Loucy (cell line): ENCODE measurements at regions not wholly inside any gene's neighbourhood (a gene's known extent, or its start where the extent isn't known, plus 50 kb on each side); places are given as distances from the start of the nearest gene placed in this dataset.

Experiments
- H2AFZ ChIP-seq: fragments of 200-600 bp; sonication (generic); 2 replicates; pipeline ENCODE4 v1.6.0; 2016; ENCODE audit warnings: antibody characterized with exemption, mild to moderate bottlenecking, low read length, moderate library complexity
- H3F3A ChIP-seq: fragments of 200-600 bp; 2 replicates; pipeline ENCODE4 v1.6.0; 2016; ENCODE audit warnings: antibody characterized with exemption, low read depth, mild to moderate bottlenecking
- H3K27me3 ChIP-seq: fragments of 200-600 bp; sonication (generic); 2 replicates; pipeline ENCODE4 v1.6.1; 2014; ENCODE audit warnings: low read length, mild to moderate bottlenecking; ENCODE audit not compliant: insufficient read depth, poor library complexity, severe bottlenecking
- H3K36me3 ChIP-seq: fragments of 200-600 bp; sonication (generic); 2 replicates; pipeline ENCODE4 v1.6.1; 2016; ENCODE audit warnings: low read length; ENCODE audit not compliant: insufficient read depth
- H3K4me1 ChIP-seq: fragments of 200-600 bp; sonication (generic); 2 replicates; pipeline ENCODE4 v1.5.1; 2014; ENCODE audit warnings: low read length, mild to moderate bottlenecking; ENCODE audit not compliant: insufficient read depth, poor library complexity, severe bottlenecking
- H3K4me2 ChIP-seq: fragments of 200-600 bp; sonication (generic); 2 replicates; pipeline ENCODE4 v1.6.0; 2014; ENCODE audit warnings: antibody characterized with exemption, low read length, low read depth, mild to moderate bottlenecking; ENCODE audit not compliant: poor library complexity, severe bottlenecking
- H3K4me3 ChIP-seq: fragments of 200-600 bp; sonication (generic); 2 replicates; pipeline ENCODE4 v1.5.1; 2014; ENCODE audit warnings: low read length, mild to moderate bottlenecking, mixed read lengths; ENCODE audit not compliant: poor library complexity, severe bottlenecking
- H3K79me2 ChIP-seq: fragments of 200-600 bp; sonication (generic); 2 replicates; pipeline ENCODE4 v1.6.1; 2014; ENCODE audit warnings: low read length; ENCODE audit not compliant: insufficient read depth
- H3K9ac ChIP-seq: fragments of 200-600 bp; sonication (generic); 2 replicates; pipeline ENCODE4 v1.6.0; 2014; ENCODE audit warnings: mild to moderate bottlenecking, low read depth, low read length, moderate library complexity; ENCODE audit not compliant: poor library complexity, severe bottlenecking
- H3K9me2 ChIP-seq: fragments of 200-600 bp; sonication (generic); replicated peaks from 2 replicates; pipeline ENCODE4 v1.6.1; 2016; ENCODE audit warnings: low read depth, low read length, mixed read lengths
- H3K9me3 ChIP-seq: fragments of 200-600 bp; sonication (generic); 2 replicates; pipeline ENCODE4 v1.6.1; 2014; ENCODE audit warnings: mild to moderate bottlenecking, antibody characterized with exemption, low read length, low read depth; ENCODE audit not compliant: insufficient read depth
- H4K20me1 ChIP-seq: fragments of 200-600 bp; sonication (generic); 2 replicates; pipeline ENCODE4 v1.6.0; 2014; ENCODE audit warnings: antibody characterized with exemption, low read length, mild to moderate bottlenecking; ENCODE audit not compliant: insufficient read depth, poor library complexity, severe bottlenecking
- CTCF ChIP-seq: fragments of 200-600 bp; sonication (generic); conservative IDR thresholded peaks from 2 replicates; pipeline ENCODE4 v1.5.1; 2014; ENCODE audit warnings: mild to moderate bottlenecking, antibody characterized with exemption, low read length
- EZH2phosphoT487 ChIP-seq: fragments of 200-600 bp; IDR thresholded peaks from 2 replicates; pipeline ENCODE4 v1.6.1; 2018; ENCODE audit warnings: antibody characterized with exemption, mild to moderate bottlenecking, moderate library complexity, borderline replicate concordance

DNA sequence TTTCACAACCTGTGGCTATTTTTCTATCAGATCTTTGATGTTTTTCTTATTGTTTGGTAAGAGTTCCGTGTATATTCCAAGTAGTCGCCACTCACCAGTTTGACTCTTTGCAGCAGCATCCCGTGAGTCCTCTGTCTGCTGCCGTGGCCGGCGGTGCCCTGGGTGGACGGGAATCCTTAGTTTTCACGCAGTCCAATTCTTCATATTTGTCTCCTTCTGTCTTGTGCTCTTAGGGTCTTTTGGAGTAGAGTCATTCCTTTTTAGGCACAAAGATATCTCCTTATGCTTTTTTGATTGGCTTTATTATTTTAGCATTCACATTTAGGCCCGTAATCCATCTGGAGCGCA lies 94.9 kb upstream of the MSX1 start:
- no peak overlapping the region for H3K9ac ChIP-seq
- H3K36me3 ChIP-seq, result no peaks in the 10 kb centered on the region
- peaks cover 7% of the 10 kb centered on the region; the same call in 1 of the 2 replicates for H3K9me3 ChIP-seq
- no peaks in the 10 kb centered on the region for H3K79me2 ChIP-seq
- no peak overlapping the region for H3K4me3 ChIP-seq
- no peaks in the 10 kb centered on the region for H3K27me3 ChIP-seq
- H3F3A ChIP-seq, result no peaks in the 10 kb centered on the region
- TF ChIP-seq EZH2phosphoT487, result no peak
- no peak for TF ChIP-seq CTCF
- no peaks in the 10 kb centered on the region for H4K20me1 ChIP-seq
- H2AFZ ChIP-seq, result no peak overlapping the region
- H3K4me2 ChIP-seq, result no peak overlapping the region
- no peaks in the 10 kb centered on the region for H3K9me2 ChIP-seq
- no peaks in the 10 kb centered on the region for H3K4me1 ChIP-seq

GRCh38 chr4:4763822-4764557 lies 95.5 kb upstream of the MSX1 start:
- Histone ChIP-seq H3K79me2 (no peaks in the 10 kb centered on the region), H3K9me2 (no peaks in the 10 kb centered on the region), H3K4me3 (no peak overlapping the region), H2AFZ (no peak overlapping the region), H3K36me3 (no peaks in the 10 kb centered on the region), H3F3A (no peaks in the 10 kb centered on the region), H3K9ac (no peak overlapping the region), H3K27me3 (no peaks in the 10 kb centered on the region), H4K20me1 (no peaks in the 10 kb centered on the region), H3K4me2 (no peak overlapping the region), H3K9me3 (peaks cover 4% of the 10 kb centered on the region; the same call in 1 of the 2 replicates), H3K4me1 (no peaks in the 10 kb centered on the region)
- TF ChIP-seq EZH2phosphoT487 (no peak), CTCF (no peak)

DNA sequence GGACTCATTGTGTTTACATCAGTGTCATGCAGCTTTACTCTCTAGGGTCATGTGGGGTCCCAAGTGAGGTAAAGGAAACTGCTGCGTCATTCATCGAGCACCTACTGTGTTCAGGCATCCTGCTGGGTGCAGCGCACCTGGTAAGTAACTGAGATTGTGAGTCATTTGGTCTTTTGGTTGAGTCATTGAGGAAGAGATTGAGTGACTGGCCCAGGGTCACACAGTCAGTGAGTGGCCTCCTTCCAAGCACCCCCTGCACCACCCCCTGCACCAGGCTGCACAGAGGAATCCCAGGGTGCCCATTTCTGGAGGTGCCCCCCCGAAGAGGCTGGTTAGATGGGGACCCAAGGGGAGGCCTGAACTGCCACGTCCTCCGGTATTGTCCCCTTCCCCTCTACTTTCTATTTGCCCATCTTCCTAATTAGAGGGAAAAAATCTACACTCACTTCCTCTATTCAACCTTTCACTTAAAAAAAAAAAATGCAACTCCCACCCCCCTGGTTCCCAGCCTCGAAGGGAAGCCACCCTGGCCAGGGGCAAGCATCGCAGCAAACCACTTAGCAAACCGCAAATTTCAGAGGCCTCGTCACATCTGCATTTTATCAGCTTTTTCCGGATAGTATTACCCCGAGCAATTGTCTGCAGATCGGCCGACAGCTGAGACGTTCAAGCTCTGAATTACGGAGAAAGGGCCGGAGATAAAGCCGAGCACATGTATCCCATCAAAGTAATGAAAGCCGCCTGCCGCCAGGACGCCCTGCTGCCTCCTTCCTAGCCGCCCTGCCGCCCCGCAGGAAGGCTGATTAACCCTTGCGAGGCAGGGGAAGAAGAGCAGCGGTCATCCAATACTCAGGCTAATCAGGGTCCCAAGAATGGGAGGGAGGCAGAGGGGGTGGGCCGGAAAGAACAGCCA lies 96.3 kb upstream of the MSX1 start:
- peak overlapping the region; percentile 18 for H3K4me2 ChIP-seq
- no peaks in the 10 kb centered on the region for H3K4me1 ChIP-seq
- H3K36me3 ChIP-seq, result no peaks in the 10 kb centered on the region
- no peaks in the 10 kb centered on the region for H3K79me2 ChIP-seq
- H3F3A ChIP-seq, result no peaks in the 10 kb centered on the region
- H3K27me3 ChIP-seq, result no peaks in the 10 kb centered on the region
- H2AFZ ChIP-seq, result no peak overlapping the region
- no peaks in the 10 kb centered on the region for H3K9me2 ChIP-seq
- TF ChIP-seq EZH2phosphoT487, result no peak
- no peak for TF ChIP-seq CTCF
- no peak overlapping the region for H3K9ac ChIP-seq
- no peaks in the 10 kb centered on the region; the same call in 1 of the 2 replicates for H3K9me3 ChIP-seq
- no peaks in the 10 kb centered on the region for H4K20me1 ChIP-seq
- no peak overlapping the region for H3K4me3 ChIP-seq
